Epidermal melanocyte (primary cell): ENCODE measurements at regions not wholly inside any gene's neighbourhood (a gene's known extent, or its start where the extent isn't known, plus 50 kb on each side); places are given as distances from the start of the nearest gene placed in this dataset.

Source experiments
- DNase-seq: peaks from one replicate; pipeline ENCODE4 v3.0.0; 2011; ENCODE audit warnings: low spot score; ENCODE audit not compliant: insufficient read length

GRCh38 chr2:172153156-172153555, 50.5 kb upstream of the DLX2 start:
- no peak for DNase-seq

DNA sequence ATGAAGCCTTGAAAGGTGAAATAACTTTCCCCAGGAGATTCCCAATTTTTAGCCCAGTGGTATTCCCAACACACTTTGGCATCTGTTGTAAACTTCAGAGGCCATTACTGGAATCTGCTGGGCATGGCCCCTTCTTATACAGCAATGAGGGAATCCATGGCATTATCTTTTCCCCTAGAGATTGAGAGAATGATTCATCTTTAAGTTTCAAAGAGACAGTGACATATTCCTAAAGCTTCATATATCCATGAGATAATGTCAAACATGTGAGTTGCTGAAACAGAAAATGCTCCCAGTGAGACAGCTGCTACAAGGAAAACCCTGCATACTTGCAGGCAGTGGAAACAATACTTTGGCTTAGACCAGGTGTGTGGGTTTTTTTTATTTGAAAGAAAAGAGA, 51.1 kb upstream of the DLX2 start:
- DNase-seq, result no peak

DNA sequence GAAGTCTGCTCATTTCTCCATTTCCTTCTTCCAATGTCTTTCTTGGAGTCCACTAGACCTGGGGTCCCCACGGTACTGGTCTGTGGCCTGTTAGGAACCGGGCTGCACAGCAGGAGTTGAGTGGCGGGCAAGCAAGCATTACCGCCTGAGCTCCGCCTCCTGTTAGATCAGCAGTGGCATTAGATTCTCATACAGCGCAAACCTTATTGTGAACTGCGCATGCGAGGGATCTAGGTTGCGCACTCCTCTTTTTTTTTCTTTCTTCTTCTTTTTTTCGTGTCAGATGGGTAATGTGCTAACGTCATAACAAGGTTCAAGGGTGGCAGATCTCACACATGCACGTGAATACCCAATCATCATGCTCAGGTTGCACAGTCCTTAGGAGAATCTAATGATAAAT, 53.1 kb upstream of the DLX2 start:
- no peak for DNase-seq

DNA sequence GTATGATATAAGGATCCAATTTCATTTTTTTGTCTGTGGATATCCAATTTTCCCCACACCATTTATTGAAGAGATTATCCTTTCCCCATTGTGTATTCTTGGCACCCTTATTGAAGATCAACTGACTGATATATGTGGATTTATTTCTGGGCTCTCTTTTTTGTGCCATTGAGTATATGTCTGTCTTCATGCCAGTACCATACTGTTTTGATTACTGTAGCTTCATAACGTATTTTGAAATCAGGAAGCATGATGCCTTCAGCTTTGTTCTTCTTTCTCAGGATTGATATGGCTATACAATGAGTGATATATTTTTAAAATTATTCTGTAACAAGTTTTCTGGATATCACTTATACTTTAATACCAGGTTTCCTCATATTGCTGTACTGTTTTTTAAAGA, 58.1 kb upstream of the DLX2 start:
- DNase-seq, result no peak

- DNase-seq, result no peak
Observed at GRCh38 chr2:172162225-172162733, 59.6 kb upstream of the DLX2 start.

DNA sequence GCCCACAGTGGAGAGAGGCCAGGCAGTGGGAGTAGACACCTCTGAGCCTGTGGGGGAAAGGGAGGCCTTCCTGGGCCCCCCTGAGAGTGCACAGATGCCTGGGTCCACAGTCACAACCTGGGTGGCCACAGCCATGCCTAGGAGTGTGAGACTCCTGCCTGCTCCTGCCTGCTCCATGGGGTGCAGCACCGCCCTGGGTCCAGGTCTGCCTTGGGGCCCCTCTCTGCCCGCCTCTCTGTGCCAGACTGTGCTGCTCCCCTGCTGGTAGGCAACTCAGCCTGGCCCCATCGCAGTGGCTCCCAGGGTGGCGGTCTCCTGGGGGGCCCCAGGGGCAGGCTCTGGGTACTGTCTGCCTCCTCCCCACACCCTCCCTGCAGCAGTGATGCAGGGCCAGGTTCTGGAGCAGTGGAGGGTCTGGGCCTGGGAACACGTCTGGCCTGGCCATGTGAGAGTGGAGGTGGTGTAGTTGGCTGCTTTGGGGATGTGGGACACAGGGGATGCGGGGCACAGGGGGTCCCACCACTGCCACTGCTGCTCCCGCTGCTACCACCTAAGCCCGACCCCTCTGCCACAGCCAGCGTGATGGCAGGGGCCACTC, 60.1 kb upstream of the DLX2 start:
- DNase-seq, result no peak

- peak; percentile 15 for DNase-seq
Observed at GRCh38 chr2:172168917-172169346, 66.2 kb upstream of the DLX2 start.

DNA sequence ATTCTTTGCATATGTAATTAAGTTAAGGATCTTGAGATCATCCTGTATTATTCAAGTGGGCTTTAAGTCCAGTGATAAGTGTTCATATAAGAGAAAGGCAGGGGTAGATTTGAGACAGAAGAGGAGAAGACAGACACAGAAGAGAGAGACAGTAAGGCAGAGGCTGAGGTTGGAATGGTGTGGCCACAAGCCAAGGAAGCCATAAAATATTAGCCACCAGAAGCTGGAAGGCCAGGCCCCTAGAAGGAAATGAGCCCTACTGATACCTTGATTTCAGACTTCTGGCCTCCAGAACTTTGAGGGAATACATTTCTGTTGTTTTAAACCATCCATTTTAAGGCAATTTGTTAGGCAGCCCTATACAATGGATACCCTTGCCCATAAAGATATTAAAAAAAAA, 66.9 kb upstream of the DLX2 start:
- DNase-seq, result no peak

DNA sequence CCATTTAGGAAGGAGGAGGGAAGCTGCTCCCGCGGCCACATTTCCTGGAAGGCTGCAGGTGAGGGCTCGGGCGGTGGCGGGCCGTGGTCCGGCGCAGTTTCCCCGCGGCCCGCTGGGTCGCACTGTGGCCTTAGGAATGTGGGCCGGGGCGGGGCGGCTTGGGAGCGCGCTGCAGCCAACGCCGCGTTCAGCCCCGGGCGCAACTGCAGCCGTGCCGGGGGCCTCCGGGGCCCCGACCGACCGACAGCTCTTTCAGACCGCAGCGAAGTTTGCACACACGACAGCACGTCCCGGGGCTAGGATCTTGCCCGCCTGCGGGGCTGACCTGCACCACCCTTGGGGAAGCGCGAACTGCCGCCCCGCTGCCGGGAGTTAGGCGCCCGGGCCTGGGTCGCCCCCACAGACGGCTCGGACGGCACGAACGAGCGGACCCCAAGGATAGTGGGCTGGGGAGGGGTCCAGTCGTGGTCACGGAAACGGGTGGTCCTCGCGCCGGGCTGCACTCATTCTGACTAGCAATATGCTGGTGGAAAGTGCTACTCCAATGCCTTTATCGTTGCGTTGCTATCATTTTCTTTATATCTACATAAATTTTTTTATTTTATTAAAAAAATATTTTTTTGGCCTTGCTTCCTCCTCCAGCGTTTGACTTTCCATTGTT, 69.9 kb upstream of the DLX2 start:
- no peak for DNase-seq

GRCh38 chr2:172173174-172173706, 70.5 kb upstream of the DLX2 start:
- DNase-seq, result no peak

DNA sequence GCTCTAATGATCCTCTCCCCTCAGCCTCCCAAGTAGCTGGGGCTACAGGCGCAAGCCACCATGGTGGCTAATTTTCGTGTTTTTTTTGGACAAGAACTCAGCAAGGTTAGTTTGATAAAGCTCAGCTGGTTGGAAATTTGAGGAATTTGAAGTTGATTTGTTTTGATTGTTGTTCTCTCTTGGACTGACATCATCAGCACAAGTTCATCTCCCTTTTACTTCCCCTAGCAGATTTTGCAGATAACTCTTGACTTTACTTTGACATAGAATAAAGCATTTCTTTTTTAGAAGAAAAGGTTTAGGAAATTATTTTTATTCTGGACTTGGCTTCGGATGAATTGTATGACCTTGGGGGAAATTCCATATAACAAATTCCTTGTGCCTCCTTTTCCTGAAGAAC, 74.9 kb upstream of the DLX2 start:
- DNase-seq, result no peak

GRCh38 chr2:172177996-172178395, 75.3 kb upstream of the DLX2 start:
- no peak for DNase-seq

DNA sequence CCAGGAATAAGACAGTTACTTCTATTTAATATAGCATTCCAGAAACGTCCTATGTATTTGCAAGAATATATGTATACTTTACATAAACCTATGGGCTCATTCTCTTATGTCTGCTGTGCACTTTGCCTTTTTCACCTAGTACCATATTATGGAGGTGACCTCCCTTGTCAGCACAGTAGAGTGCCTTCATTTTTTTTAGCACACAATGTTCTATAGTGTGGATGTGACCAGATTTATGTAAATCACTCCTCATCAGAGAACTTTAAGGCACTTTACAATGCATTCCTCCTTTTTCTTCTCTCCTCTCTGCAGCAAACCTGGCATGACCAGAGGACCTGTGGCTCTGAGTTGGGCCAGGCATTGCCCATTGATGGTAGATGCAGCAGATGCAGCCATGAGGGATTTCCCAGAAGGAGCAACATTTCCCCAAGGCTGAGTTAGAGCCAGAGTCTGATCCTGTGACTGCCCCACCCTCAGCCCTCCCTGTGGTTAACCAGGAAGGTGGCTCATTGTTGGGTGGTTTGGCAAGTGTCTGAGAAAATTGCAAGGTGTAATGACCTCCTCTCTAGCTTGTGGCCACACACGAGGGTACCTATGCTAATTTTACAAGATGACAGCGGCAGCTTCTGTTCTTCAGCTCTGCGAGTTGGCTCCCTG, 76.5 kb upstream of the DLX2 start:
- no peak for DNase-seq

- DNase-seq, result no peak
Observed at GRCh38 chr2:172181840-172182239, 79.1 kb upstream of the DLX2 start.

- no peak for DNase-seq
Observed at GRCh38 chr2:172182624-172183023, 79.9 kb upstream of the DLX2 start.

DNA sequence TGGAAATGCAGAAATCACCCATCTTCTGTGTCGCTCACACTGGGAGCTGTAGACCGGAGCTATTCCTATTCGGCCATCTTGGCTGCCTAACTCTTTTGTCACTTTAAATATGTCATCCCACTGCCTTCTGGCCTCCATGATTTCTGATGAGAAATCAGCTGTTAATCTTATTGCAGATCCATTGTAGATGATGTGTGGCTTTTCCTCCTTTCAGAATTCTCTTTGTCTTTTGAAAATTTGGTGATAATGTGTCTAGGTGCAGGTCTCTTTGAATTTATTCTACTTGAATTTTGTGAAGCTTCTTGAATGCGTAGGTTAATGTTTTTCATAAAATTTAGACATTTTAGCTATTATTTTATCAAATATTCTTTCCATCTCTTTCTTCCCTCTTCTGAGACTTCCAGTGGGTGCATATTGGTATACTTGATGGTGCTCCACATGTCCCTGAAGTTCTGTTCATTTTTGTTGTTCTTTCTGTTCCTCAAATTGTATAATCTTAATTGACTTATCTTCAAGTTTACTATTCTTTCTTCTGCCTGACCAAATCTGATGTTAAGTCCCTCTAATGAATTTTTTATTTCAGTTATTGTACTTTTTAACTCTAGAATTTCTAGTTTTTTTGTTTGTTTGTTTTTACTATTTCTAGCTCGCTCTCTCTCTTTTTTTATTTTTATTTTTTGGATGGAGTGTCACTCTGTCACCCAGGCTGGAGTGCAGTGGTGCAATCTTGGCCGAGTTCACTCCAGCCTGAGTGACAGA, 90.8 kb upstream of the DLX2 start:
- DNase-seq, result no peak

DNA sequence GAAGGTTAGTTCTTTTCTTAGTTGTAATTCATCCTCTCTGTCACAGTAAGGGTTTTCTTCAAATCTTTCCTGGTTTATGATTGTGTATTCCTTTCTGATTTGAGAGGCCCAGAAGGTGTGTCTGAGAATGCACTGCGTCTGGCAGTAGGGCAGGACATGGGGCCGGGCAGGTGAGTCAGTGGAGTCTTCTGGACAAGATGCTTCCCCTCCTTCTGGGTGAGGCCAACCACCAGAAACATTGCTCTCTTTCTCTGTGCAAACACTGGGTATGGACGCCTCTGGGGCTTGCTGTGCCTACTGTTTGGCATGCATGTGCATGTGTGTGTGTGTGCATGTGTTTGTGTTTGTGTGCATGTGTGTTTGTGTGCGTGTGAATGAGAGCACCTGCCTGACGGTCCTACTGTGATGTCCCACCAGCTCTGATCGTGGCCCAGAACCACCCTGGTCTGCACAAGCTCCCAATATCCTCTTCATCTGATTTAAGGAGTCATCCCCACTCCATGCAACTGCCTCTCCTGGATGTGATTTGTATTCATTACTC, 93.2 kb upstream of the DLX2 start:
- no peak for DNase-seq

DNA sequence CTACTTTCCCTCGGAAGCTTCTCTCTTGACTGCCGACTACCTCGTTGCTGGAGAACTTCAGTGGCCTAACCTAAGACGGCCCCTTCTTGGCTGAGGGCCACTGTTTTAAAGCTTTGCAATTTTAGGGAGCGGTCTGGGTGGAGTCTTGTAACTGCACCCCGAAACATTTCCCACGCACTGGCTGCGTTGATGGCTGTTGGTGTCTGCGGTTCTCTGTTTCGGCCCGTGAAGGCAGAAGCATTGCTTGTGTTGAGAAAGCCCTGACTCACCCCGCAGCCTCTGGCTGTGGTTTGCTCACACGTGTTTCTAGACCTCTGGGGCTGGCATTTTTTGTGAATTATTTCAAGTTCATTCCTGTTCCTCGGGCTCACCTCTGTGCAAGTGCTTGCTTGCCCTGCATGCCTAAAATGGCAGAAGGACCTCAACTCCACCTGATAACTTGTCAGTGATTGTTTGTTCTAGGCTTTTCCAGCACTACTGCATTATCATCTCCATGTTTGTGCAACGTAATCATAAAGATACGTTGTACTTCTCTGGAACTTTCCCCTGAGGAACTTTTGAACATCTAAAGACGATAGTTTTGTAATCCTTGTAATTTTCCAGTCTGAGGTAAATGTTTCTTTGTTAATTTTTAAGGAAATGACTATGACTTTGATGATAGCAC, 94.2 kb upstream of the DLX2 start:
- DNase-seq, result no peak

DNA sequence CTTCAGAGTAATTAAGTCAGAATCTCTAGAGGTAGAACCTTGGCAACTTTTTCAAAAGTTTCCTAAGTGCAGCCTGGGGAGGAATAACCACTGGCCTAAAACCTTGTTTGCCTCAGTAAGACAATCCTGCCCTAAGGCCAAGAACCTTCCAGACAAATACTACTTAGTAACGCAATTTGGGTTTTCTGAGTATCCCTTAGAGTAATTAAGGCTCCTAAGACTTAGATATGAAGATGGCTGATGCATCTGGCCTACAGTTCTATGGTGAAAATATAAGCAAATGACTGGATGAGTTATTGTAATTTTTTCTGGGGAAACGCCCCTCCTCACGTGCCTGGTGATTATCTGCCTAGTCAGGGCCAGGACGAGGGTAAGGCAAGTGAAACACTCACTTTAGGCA, 95.7 kb upstream of the DLX2 start:
- no peak for DNase-seq

GRCh38 chr2:172198908-172199307, 96.2 kb upstream of the DLX2 start:
- DNase-seq, result no peak

DNA sequence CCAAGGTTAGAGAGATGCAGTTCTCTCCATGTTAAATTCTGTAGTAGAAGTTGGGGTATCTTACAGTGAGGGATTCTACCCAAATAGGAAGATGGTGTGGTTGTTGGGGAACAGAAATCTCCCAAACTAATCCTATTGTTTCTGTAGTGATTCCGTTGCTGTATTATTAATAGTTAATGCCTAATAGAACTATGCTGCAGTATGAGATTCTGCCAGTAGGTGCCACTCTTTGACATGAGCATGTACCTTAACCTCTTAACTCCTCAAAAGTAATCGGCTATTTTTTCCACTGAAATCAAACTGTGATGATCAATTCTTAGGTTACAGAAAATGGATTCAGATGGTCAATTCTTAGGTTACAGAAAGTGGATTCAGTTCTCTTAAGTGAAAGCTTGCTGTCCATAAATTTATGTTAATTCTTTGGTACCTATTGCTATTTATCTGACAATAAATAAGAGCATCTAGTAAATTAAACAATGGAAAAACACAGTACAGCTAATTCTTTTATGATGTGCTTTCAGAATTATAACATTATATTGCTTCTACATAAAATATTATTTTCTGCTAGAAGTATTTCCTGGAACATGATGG, 97.9 kb upstream of the DLX2 start:
- DNase-seq, result no peak
